ENCODE measurements at regions not wholly inside any gene's neighbourhood (a gene's known extent, or its start where the extent isn't known, plus 50 kb on each side); places are given as distances from the start of the nearest gene placed in this dataset.
"Not testable (repeated sequence)": the region's sequence is repeated elsewhere in the genome, so short reads cannot be mapped to it uniquely, and the experiment has no call there.

GRCh38 chr4:177187371-177187770 lies 122.3 kb upstream of the NEIL3 start:
- H3K9me3 Mint-ChIP-seq (ENCODE audit: unreplicated experiment), result no peaks in the 10 kb centered on the region
- H3K27me3 Mint-ChIP-seq (ENCODE audit: unreplicated experiment), result no peaks in the 10 kb centered on the region
- no peaks in the 10 kb centered on the region for H3K4me1 Mint-ChIP-seq (ENCODE audit: low read depth, unreplicated experiment)
- no peak overlapping the region for H3K4me3 Mint-ChIP-seq (ENCODE audit: unreplicated experiment)
- no peak for DNase-seq
- no peaks in the 10 kb centered on the region for H3K36me3 Mint-ChIP-seq (ENCODE audit: unreplicated experiment)
- no peak overlapping the region for H3K27ac Mint-ChIP-seq (ENCODE audit: unreplicated experiment)
- no peak for TF ChIP-seq CTCF (IDR thresholded peaks at IDR 0.05; ENCODE audit: partially characterized antibody, unreplicated experiment)

GRCh38 chr4:177190995-177191580 lies 118.6 kb upstream of the NEIL3 start:
- H3K27ac Mint-ChIP-seq (ENCODE audit: unreplicated experiment), result no peak overlapping the region
- no peaks in the 10 kb centered on the region for H3K9me3 Mint-ChIP-seq (ENCODE audit: unreplicated experiment)
- no peak for TF ChIP-seq CTCF (IDR thresholded peaks at IDR 0.05; ENCODE audit: partially characterized antibody, unreplicated experiment)
- no peak overlapping the region for H3K4me3 Mint-ChIP-seq (ENCODE audit: unreplicated experiment)
- no peaks in the 10 kb centered on the region for H3K27me3 Mint-ChIP-seq (ENCODE audit: unreplicated experiment)
- no peak for DNase-seq
- H3K4me1 Mint-ChIP-seq (ENCODE audit: low read depth, unreplicated experiment), result no peaks in the 10 kb centered on the region
- H3K36me3 Mint-ChIP-seq (ENCODE audit: unreplicated experiment), result no peaks in the 10 kb centered on the region

GRCh38 chr4:177191586-177191985 lies 118.1 kb upstream of the NEIL3 start:
- Mint-ChIP-seq H3K36me3 (ENCODE audit: unreplicated experiment) (no peaks in the 10 kb centered on the region), H3K27me3 (ENCODE audit: unreplicated experiment) (no peaks in the 10 kb centered on the region), H3K9me3 (ENCODE audit: unreplicated experiment) (no peaks in the 10 kb centered on the region), H3K4me1 (ENCODE audit: low read depth, unreplicated experiment) (no peaks in the 10 kb centered on the region), H3K4me3 (ENCODE audit: unreplicated experiment) (no peak overlapping the region), H3K27ac (ENCODE audit: unreplicated experiment) (no peak overlapping the region)
- DNase-seq, result no peak
- TF ChIP-seq CTCF (IDR thresholded peaks at IDR 0.05; ENCODE audit: partially characterized antibody, unreplicated experiment), result no peak

- H3K27ac Mint-ChIP-seq (ENCODE audit: unreplicated experiment), result no peak overlapping the region
- H3K36me3 Mint-ChIP-seq (ENCODE audit: unreplicated experiment), result no peaks in the 10 kb centered on the region
- no peak for DNase-seq
- no peaks in the 10 kb centered on the region for H3K27me3 Mint-ChIP-seq (ENCODE audit: unreplicated experiment)
- no peak for TF ChIP-seq CTCF (IDR thresholded peaks at IDR 0.05; ENCODE audit: partially characterized antibody, unreplicated experiment)
- no peaks in the 10 kb centered on the region for H3K9me3 Mint-ChIP-seq (ENCODE audit: unreplicated experiment)
- no peak overlapping the region for H3K4me3 Mint-ChIP-seq (ENCODE audit: unreplicated experiment)
- no peaks in the 10 kb centered on the region for H3K4me1 Mint-ChIP-seq (ENCODE audit: low read depth, unreplicated experiment)
Observed at GRCh38 chr4:177191991-177192390, 117.7 kb upstream of the NEIL3 start.

GRCh38 chr4:177193024-177193715 lies 116.5 kb upstream of the NEIL3 start:
- not testable (repeated sequence) for H3K36me3 Mint-ChIP-seq (ENCODE audit: unreplicated experiment); H3K27me3 Mint-ChIP-seq (ENCODE audit: unreplicated experiment); H3K9me3 Mint-ChIP-seq (ENCODE audit: unreplicated experiment); H3K27ac Mint-ChIP-seq (ENCODE audit: unreplicated experiment); DNase-seq; H3K4me3 Mint-ChIP-seq (ENCODE audit: unreplicated experiment); H3K4me1 Mint-ChIP-seq (ENCODE audit: low read depth, unreplicated experiment)
